ENCODE measurements at regions not wholly inside any gene's neighbourhood (a gene's known extent, or its start where the extent isn't known, plus 50 kb on each side); places are given as distances from the start of the nearest gene placed in this dataset.

GRCh38 chr12:92552412-92553108, 150.2 kb upstream of the PLEKHG7 start:
- no peak for DNase-seq

GRCh38 chr12:92551853-92552397, 150.9 kb upstream of the PLEKHG7 start:
- no peak for DNase-seq

GRCh38 chr12:92551210-92551609, 151.6 kb upstream of the PLEKHG7 start:
- no peak for DNase-seq

- DNase-seq = no peak
These were observed 152.1 kb upstream of the PLEKHG7 start for GRCh38 chr12:92550661-92551060.

DNA sequence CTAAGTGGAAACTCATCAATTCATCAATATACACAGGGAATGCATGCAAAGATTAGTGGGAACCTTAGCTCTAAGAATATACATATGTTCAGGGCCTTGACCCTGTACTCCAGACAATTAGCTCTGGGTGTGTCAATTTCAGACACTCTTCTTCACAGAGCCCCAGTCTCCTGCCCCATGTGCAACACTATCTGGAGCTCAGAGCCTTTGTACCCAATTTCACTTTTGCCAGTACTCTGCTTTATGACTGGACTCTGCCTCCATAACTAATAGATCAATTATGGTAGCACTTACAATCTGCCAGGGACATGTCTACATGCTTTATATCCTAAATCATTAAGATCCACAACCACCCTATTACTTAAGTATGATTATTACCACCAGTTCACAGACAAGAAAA, 152.5 kb upstream of the PLEKHG7 start:
- no peak for DNase-seq

GRCh38 chr12:92549516-92549915, 153.3 kb upstream of the PLEKHG7 start:
- DNase-seq = no peak

- DNase-seq = no peak
These were observed 154.9 kb upstream of the PLEKHG7 start for GRCh38 chr12:92547906-92548305.

DNA sequence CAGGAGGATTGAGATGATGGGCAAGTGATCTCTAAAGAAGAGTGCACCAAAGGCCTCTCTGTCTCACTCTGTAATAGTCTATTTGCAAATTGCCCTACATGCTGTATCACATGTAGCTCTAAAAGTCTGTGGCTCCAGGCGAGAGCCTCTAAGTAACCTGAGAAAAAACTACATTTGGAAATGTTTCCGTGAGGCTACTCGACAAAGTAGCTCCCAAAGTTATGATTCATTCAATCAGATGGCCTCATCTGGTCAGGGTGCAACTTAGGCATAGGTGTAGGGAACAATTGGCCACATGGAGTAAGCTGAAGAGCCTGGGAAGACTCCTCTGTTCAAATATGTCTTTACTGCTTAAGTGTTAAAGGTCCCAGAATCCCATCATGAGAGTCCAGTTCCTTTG, 155.4 kb upstream of the PLEKHG7 start:
- no peak for DNase-seq

- peak; percentile 43 for DNase-seq
These were observed 156.0 kb upstream of the PLEKHG7 start for GRCh38 chr12:92546635-92547348.

GRCh38 chr12:92546259-92546634, 156.5 kb upstream of the PLEKHG7 start:
- no peak for DNase-seq

DNA sequence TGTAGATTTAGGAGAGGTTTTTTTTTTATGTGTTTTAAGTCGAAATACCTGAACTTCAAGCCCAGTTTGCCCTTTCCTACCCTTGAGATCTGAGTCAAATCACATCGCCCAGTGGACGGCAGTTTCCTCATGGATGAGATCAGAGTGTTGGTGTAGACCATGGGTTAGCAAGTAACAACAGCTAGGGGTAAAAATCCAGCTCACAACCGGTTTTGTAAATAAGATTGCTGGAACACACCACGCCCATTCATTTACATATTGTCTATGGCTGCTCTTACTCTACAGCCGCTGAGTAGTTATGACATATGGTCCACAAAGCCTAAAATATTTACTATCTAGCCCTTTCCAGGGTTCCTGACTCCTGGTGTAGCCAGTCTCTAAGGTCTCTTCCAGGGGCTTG, 158.5 kb upstream of the PLEKHG7 start:
- DNase-seq = no peak

DNA sequence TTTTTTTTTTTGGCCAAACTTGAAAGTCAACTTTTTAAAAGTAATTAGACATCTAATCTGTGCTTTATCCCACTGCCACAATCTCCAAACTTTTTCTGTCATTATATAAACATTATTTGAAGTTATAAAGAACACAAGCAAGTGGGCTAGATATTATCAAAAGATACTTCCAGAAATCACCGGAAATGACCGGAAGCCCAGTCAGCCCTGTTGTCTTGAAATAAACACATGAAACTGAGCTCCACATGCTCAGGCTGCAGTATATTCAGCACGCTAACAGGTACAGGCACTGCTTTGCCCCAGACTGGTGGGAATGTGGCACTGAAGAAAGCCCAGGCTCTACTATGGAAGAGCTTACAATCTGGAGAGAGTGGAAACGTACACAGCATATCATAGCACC, 158.9 kb upstream of the PLEKHG7 start:
- no peak for DNase-seq

DNA sequence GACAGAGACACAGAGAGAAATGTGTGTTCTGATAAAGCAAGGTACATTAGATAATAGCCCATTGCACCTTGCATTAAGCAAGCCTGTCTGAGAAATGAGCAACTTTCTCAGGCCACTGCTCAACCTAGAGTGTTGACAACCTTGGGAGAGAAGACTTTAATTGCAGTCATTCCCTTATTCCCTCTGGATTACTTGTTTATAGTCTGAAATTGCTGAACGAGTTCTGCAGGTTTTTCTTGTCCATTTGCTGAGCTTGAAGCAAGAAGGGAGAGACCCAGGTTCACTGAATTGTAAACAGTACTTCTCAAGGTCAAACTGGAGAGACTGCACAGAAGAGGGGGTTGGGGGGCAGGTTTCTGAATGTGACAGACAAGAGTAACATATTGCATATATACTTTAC, 159.4 kb upstream of the PLEKHG7 start:
- no peak for DNase-seq

- DNase-seq = no peak
These were observed 161.1 kb upstream of the PLEKHG7 start for GRCh38 chr12:92541731-92542130.

DNA sequence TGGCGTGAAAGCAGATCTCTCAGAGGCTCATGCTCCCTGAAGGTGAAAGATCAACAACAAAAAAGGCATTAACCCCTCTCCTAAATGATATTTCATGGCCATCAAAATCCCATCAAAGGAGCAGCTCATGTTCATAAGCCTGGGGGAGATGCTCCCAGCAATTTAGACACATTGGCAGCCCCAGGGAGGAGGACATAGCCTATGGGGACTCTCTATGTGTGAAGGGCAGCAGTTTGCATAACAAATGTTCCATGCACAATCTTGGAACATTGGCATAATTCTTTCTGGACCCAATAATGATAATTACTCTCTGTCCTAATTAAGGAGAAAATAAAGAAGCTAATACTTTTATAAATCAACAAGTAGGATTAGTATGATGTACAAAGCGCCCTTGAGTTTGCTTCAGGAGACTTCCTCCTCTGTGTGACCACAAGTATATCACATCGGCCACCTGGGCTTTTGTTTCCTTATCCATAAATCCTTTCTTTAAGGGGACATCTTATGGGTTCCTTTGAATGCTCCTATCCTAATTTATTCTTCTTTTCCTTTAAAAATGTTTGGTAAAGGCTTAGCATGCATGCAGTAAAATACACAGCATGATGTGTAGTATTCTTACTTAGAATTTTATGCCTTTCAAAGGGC, 161.9 kb upstream of the PLEKHG7 start:
- DNase-seq = no peak

DNA sequence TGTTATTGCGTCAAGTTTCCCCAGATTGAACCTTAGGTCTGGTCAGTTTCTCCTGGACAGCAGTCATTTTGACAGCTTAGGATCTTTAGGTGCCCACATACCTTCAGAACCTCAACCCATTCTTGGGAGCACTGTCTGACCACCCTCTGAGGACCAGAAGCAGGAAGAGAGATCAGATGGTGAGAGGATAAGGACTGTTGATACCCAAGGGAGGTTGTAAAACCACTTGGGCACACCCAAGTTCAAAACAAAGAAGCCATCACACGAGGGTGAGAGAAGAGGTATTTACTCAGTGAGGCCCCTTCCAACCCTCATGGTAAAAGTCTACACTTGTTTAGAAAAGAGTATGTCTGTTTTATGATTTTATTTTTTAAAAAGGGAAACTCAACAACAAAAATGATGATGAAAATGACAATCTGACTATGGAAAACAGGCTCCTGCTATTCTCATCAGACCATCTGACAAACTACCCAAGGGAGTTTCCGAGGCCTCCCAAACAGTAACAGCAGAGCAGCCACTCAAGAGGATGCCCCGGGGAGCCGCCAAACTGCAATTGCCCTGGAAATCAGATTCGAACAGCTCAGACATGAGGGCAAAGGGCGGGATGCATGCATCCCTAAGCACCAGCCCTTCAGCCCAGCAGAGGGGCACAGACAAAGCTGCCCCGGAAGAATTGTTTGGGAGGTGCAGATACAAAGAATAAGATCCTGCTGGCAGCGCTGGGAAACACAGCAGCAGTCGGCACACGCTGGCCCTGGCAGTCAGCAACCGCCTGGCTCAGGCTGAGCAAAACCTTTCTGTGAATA, 162.6 kb upstream of the PLEKHG7 start:
- peak; percentile 53 for DNase-seq

DNA sequence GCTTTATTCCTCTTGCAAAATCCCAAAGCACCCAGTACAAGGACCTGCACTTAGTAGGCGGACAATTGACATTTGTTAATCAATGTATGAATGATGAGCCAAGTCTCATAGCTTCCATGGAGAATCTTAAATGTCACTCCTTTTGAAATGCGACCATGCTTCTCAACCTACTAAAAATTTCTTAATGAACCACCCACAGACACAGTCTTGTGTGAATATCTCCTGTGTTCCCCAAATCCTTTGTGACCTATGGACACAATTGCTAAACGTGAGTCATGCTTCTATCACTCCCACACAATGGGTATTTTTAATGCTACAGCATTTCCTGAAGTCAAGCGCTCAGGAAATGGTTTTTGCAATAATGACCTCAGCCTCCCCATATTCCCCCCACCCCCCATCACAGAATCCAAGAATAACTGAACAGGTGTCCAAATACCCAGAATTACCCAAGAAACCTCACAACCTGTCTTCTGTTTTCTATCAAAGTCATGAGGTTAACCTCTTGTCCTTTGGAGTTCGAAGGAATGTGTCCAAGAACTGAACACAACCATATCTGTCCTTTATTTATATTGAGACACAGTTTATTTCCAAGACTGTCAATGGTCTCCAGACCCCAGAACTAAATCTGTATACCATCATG, 163.6 kb upstream of the PLEKHG7 start:
- no peak for DNase-seq

- DNase-seq = no peak
These were observed 165.4 kb upstream of the PLEKHG7 start for GRCh38 chr12:92537290-92537960.

DNA sequence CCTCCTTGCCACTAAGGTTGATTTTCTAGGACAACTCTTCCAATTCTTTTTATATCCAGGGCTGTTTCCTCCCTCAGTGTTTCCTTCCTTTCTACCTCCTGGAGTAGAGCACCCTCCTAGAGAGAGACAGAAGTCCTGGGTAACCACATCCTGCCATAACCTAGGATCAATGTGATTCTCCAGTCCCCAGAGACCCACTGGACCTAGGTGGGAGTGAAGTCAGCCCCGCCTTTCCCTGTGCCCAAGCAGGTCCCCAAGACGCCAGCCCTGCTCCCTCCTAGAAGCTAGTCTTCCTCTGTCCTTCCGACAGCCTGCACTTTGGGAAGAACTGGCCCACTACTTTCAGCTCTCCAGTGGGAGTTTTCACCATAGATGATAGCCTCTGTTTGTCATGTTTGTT, 166.8 kb upstream of the PLEKHG7 start:
- DNase-seq = no peak

DNA sequence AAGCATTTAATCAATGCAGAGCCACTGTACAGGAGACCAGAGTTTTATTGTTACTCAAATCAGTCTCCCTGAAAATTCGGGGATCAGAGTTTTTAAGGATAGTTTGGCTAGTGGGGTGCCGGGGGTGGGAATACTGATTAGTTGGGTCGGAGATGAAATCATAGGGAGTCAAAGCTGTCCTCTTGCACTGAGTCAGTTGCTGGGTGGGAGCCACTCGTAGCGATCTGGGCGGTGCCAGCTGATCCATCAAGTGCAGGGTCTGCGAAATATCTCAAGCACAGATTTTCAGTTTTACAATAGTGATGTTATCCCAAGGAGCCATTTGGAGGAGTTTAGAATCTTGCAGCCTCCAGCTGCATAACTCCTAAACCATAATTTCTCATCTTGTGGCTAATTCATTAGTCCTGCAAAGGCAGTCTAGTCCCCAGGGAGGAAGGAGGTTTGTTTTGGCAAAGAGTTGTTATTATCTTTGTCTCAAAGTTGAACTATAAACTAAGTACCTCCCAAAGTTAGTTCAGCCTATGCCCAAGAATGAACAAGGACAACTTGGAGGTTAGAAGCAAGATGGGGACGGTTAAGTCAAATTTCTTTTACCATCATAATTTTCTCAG, 169.4 kb upstream of the PLEKHG7 start:
- no peak for DNase-seq

DNA sequence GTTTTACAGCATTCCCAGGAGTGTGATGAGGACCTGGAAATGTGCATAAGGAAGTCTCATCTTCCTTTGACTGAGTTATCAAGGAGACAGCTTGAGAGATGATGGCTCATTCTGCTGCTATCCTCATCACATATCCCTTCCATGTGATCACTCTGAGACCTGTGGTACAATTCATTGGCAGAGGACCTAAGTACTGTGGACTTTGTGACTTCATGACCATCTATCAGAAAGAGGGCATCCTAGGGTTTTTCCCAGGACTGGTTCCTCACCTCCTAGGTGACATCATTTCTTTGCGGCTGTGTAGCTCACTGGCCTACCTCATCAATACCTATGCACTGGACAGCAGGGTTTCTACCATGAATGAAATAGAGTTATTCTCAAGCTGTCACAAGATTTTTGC, 172.1 kb upstream of the PLEKHG7 start:
- DNase-seq = no peak

GRCh38 chr12:92529944-92530343, 172.8 kb upstream of the PLEKHG7 start:
- no peak for DNase-seq

All from NCI-H146 (cell line).